Mesodermal cell (in vitro differentiated cells): ENCODE measurements at regions not wholly inside any gene's neighbourhood (a gene's known extent, or its start where the extent isn't known, plus 50 kb on each side); places are given as distances from the start of the nearest gene placed in this dataset.

ENCODE experiments used
- H3K27ac ChIP-seq: 2 replicates; pipeline ENCODE4 v1.7.0; 2013; ENCODE audit warnings: mild to moderate bottlenecking, low read depth, low read length, moderate library complexity; ENCODE audit not compliant: severe bottlenecking
- H3K36me3 ChIP-seq: 2 replicates; pipeline ENCODE4 v1.7.1; 2013; ENCODE audit warnings: mild to moderate bottlenecking, low read length, moderate library complexity; ENCODE audit not compliant: control insufficient read depth, insufficient read depth
- H3K4me1 ChIP-seq: one replicate; pipeline ENCODE4 v1.7.1; 2013; ENCODE audit warnings: mild to moderate bottlenecking, low read length; ENCODE audit not compliant: insufficient read depth, control insufficient read depth, poor library complexity, severe bottlenecking
- H3K4me3 ChIP-seq: 2 replicates; pipeline ENCODE4 v1.7.0; 2013; ENCODE audit warnings: low read length, control low read depth, mild to moderate bottlenecking; ENCODE audit not compliant: insufficient read depth, poor library complexity, severe bottlenecking; ENCODE audit errors: extremely low read depth
- H3K9me3 ChIP-seq: 2 replicates; pipeline ENCODE4 v1.7.1; 2013; ENCODE audit warnings: mild to moderate bottlenecking, low read length, moderate library complexity; ENCODE audit not compliant: control insufficient read depth
- WGBS, 2 experiments: methylation state at CpG; one replicate each; pipeline ENCODE4 v1.1.5; 2013; ENCODE audit warnings: missing lambda C conversion rate in 2 of 2; ENCODE audit not compliant: insufficient coverage in 2 of 2; 5-methylcytosine and 5-hydroxymethylcytosine counted together

GRCh38 chr7:96414931-96415292, 93.0 kb upstream of the SLC25A13 start:
- no CpG with 5 or more reads among the region's 3 CpGs for WGBS, 2 experiments
- Histone ChIP-seq H3K36me3 (no peaks in the 10 kb centered on the region), H3K4me3 (no peak overlapping the region), H3K9me3 (no peaks in the 10 kb centered on the region), H3K4me1 (no peaks in the 10 kb centered on the region), H3K27ac (no peak overlapping the region)

- H3K9me3 ChIP-seq, result no peaks in the 10 kb centered on the region
- peaks cover 3% of the 10 kb centered on the region for H3K4me1 ChIP-seq
- H3K4me3 ChIP-seq, result no peak overlapping the region
- no peak overlapping the region for H3K27ac ChIP-seq
- no peaks in the 10 kb centered on the region for H3K36me3 ChIP-seq
- WGBS, 2 experiments, result 80 to 100% methylated on average over 1 to 3 of the region's 6 CpGs
Observed at GRCh38 chr7:96410126-96410839, 88.4 kb upstream of the SLC25A13 start.

GRCh38 chr7:96408881-96409280, 87.0 kb upstream of the SLC25A13 start:
- Histone ChIP-seq H3K4me1 (peaks cover 3% of the 10 kb centered on the region), H3K9me3 (no peaks in the 10 kb centered on the region), H3K36me3 (no peaks in the 10 kb centered on the region), H3K4me3 (no peak overlapping the region), H3K27ac (no peak overlapping the region)
- WGBS, 2 experiments, result 92 to 97% methylated on average over 6 of the region's 9 CpGs

GRCh38 chr7:96407427-96407826, 85.5 kb upstream of the SLC25A13 start:
- Histone ChIP-seq H3K4me3 (no peak overlapping the region), H3K36me3 (no peaks in the 10 kb centered on the region), H3K27ac (no peak overlapping the region), H3K4me1 (peaks cover 3% of the 10 kb centered on the region), H3K9me3 (no peaks in the 10 kb centered on the region)

- 100% methylated on average over 1 of the region's 1 CpG; no CpG with 5 or more reads in 1 of the 2 experiments for WGBS, 2 experiments
- Histone ChIP-seq H3K27ac (no peak overlapping the region), H3K4me3 (no peak overlapping the region), H3K36me3 (no peaks in the 10 kb centered on the region), H3K4me1 (peaks cover 3% of the 10 kb centered on the region), H3K9me3 (no peaks in the 10 kb centered on the region)
Observed at GRCh38 chr7:96402913-96403312, 81.0 kb upstream of the SLC25A13 start.

- H3K36me3 ChIP-seq, result no peaks in the 10 kb centered on the region
- no peak overlapping the region for H3K4me3 ChIP-seq
- H3K4me1 ChIP-seq, result no peaks in the 10 kb centered on the region
- H3K9me3 ChIP-seq, result no peaks in the 10 kb centered on the region
- WGBS, 2 experiments, result 60 to 90% methylated on average over 1 to 2 of the region's 2 CpGs
- H3K27ac ChIP-seq, result no peak overlapping the region
Observed at GRCh38 chr7:96401200-96401599, 79.3 kb upstream of the SLC25A13 start.

GRCh38 chr7:96400518-96400917, 78.6 kb upstream of the SLC25A13 start:
- Histone ChIP-seq H3K36me3 (no peaks in the 10 kb centered on the region), H3K9me3 (no peaks in the 10 kb centered on the region), H3K4me3 (no peak overlapping the region), H3K4me1 (no peaks in the 10 kb centered on the region), H3K27ac (no peak overlapping the region)

- H3K9me3 ChIP-seq, result no peaks in the 10 kb centered on the region
- H3K4me3 ChIP-seq, result no peak overlapping the region
- H3K4me1 ChIP-seq, result no peaks in the 10 kb centered on the region
- no CpG with 5 or more reads among the region's 1 CpG for WGBS, 2 experiments
- H3K27ac ChIP-seq, result no peak overlapping the region
- no peaks in the 10 kb centered on the region for H3K36me3 ChIP-seq
Observed at GRCh38 chr7:96400001-96400400, 78.1 kb upstream of the SLC25A13 start.

- Histone ChIP-seq H3K27ac (no peak overlapping the region), H3K36me3 (no peaks in the 10 kb centered on the region), H3K4me3 (no peak overlapping the region), H3K9me3 (no peaks in the 10 kb centered on the region), H3K4me1 (no peaks in the 10 kb centered on the region)
- 89% methylated on average over 3 to 5 of the region's 8 CpGs for WGBS, 2 experiments
Observed at GRCh38 chr7:96397936-96398598, 76.2 kb upstream of the SLC25A13 start.

- Histone ChIP-seq H3K4me1 (peaks cover 14% of the 10 kb centered on the region), H3K4me3 (no peak overlapping the region), H3K36me3 (no peaks in the 10 kb centered on the region), H3K9me3 (no peaks in the 10 kb centered on the region), H3K27ac (peak overlapping the region; percentile 92)
- 73 to 80% methylated on average over 6 to 7 of the region's 8 CpGs for WGBS, 2 experiments
Observed at GRCh38 chr7:96388620-96389383, 66.9 kb upstream of the SLC25A13 start.

- H3K9me3 ChIP-seq, result no peaks in the 10 kb centered on the region
- H3K4me3 ChIP-seq, result no peak overlapping the region
- H3K36me3 ChIP-seq, result no peaks in the 10 kb centered on the region
- no CpG with 5 or more reads among the region's 2 CpGs for WGBS, 2 experiments
- H3K4me1 ChIP-seq, result peaks cover 14% of the 10 kb centered on the region
- H3K27ac ChIP-seq, result peak overlapping the region; percentile 92
Observed at GRCh38 chr7:96388166-96388565, 66.3 kb upstream of the SLC25A13 start.
